NCI-H2171 treated with DMSO at 0.1 percent for 48 hours (cell line): ENCODE measurements at regions not wholly inside any gene's neighbourhood (a gene's known extent, or its start where the extent isn't known, plus 50 kb on each side); places are given as distances from the start of the nearest gene placed in this dataset.

Experiments
- DNase-seq: peaks from one replicate; lab custom pipeline; 2025; lab: John Stamatoyannopoulos, UW

GRCh38 chr2:2540406-2540805, 209.3 kb upstream of the MYT1L start:
- DNase-seq: no peak

DNA sequence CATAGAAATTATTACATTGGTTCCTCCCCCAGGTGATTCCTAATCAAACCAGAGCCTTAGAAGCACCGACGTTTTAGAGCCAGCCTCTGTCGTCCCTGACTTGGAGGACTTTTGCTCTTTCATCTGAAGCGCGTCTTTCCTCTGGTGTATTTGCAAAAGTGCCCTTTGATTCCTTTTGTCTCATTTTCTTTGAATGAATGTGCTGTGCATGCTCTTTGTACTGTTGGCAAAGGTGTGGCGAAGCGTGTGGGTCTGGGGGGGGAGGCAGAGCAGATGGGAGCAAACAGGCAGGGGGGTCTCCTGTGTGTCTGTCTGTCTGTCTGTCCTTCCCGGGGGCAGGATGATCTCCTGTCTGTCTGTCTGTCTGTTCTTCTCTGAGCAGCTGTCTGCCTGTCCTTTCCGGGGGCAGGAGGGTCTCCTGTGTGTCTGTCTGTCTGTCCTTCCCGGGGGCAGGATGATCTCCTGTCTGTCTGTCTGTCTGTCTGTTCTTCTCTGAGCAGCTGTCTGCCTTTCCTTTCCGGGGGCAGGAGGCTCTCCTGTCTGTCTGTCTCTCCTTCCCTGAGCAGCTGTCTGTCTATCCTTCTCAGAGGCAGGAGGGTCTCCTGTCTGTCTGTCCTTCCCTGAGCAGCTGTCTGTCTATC, 205.5 kb upstream of the MYT1L start:
- DNase-seq: no peak

DNA sequence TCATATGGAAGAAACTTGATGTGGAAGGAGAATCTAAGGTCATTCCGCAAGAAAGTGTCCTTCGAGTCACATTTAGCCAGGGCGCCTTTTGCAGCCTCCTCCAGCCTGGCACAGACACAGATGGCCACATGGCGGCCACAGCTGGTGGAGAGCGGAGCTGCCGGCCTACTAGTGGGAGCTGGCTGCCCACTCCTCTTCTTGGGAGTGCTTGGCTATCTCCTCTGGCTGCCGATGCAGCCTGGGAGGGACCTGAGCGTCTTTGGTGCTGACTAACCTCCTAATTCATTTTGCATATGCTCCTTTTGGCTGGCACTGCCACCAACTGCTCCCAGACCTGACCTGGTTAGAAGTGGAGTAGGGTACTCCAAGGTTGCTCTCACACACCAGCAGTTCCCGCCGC, 199.3 kb upstream of the MYT1L start:
- no peak for DNase-seq

DNA sequence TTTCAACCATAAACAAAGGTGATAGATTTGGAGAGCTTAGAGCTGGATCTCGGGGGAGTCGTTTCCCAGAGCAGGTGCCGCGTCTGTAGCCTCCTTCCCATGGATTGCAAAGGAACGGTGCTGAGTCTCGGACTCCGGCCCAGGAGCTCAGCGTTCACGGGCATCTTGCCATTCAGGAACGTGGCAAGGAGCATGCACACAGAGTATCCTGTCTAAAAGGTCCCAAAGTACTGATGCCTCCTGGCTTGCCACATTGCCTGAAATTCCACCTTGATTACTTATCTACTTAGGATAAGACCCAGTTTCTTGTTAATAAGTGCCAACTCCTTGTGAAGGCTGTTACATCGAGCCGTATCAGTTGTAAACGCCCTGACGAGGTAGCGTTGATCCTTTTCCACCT, 197.8 kb upstream of the MYT1L start:
- no peak for DNase-seq

DNA sequence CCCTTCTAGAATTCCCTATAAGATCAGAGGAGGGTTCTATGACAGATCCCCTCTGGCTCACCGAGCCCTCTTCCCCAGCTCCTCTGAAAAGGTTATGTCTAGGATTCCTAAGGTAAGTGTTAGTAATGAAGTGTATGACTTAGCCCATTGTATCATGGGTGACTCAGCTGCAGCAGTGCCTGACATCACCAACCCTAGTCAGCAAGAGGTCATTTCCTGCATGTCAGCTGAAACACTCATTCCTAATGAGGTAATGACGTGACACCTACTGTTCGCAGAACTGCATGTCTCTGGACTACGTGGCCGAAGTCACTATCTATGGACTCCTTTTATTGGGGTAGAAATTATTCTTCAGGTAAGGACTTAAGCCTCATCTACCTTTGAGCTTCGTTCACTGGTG, 196.1 kb upstream of the MYT1L start:
- no peak for DNase-seq

- no peak for DNase-seq
Measured at GRCh38 chr2:2524348-2524941, 193.4 kb upstream of the MYT1L start.

- no peak for DNase-seq
Measured at GRCh38 chr2:2523461-2524347, 192.6 kb upstream of the MYT1L start.

DNA sequence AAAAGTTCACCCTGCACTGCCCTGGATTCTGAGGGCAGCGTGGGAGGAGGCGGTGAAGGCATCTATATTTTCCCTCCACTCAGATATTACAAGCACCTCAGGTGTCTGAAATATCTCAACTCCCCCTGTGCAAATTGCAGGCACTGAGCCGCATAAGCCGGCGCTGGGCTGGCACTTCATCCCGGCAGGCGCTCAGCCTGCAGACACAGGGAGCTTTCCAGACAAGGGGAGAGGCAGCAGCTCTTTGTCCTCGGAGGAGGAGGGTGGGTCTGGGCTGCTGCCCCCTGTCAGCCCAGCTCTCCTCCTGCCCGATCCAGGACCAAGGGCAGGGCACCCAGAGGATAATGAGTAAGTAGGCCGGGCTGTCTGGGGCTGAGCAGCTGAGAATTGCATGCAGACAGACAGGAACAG, 189.3 kb upstream of the MYT1L start:
- no peak for DNase-seq

GRCh38 chr2:2519381-2519780, 188.3 kb upstream of the MYT1L start:
- no peak for DNase-seq

DNA sequence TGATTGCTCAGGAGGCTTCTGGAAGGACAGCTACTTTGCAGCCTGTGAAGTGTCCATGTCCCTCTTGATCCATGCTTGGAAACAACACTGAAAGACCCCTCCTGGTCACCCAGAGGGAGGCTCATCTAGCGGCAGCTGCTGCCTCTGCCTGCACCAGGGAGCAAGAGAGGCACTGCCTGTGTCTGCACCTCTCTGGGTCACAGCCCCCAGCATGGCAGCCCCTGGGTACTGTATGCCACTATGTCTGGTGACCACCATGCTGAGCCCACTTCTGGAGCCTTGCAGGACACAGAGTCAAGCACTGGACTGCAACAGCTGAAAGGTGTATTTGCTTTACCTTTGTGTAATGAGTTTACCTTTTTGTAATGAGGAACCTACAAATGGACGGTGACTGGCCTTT, 186.3 kb upstream of the MYT1L start:
- no peak for DNase-seq

DNA sequence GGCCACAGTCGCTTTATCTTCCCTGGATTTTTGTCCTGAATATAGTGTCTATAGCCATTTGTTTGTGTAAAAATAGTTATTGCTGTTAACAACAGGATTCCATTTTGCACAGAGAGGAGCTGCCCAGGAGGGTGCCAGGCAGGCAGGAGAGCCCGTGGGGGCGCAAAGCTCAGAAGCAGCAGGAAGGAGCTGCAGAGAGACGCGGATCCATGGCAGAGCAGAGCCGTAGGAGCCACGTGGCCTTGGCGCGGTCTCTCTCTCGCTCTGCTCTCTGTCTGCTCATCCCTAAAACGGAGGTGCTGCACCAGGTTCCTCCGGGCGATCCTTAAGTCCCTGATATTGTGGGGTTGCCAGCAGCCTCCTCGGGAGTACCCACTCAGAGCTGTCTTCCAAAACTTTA, 185.3 kb upstream of the MYT1L start:
- no peak for DNase-seq

DNA sequence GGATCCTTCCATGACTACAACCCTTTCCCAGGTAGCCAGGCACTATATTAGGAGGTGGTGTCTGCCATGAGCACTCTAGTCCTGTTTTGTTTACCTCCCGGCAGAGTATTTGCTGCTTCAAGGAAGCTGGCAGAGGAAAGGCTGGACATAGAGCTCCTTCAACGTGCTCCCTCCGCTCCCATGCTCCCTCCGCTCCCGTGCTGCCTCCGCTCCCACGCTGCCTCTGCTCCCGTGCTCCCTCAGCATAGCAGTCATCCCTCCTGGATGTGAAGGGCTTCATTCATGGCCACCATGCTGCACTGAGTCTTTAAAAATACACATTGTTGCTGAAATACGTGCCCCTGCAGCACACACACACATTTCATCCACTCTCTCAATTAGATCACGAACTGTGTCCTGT, 181.9 kb upstream of the MYT1L start:
- DNase-seq: no peak

DNA sequence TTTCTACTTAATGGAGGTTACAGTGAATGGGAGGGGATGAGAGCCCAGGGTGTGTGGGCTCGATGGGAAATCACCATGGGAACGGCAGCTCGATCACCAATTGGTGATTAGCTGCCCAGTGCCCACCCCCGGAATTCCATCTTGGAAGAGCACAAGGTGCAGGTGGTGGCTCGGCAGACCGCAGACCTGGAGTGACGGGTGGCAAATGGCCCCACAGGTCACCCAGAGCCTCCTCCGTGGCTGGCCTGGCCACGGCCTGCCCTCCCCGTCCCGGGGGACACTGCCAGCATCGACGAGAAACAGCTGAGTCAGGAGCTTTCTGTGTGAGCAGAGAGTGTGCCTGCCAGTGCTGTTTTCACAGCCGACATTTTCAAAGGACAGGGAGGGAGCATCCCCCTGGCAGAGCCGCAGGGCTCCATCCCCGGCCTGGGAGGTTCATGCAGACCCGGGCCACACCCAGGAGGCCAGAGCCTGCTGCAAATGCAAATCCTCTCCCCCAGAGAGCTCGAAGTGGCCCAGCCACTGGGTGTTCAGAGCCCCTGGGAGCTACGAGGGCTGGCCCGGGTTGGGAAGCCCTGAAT, 176.4 kb upstream of the MYT1L start:
- DNase-seq: no peak

GRCh38 chr2:2506536-2506935, 175.5 kb upstream of the MYT1L start:
- no peak for DNase-seq

DNA sequence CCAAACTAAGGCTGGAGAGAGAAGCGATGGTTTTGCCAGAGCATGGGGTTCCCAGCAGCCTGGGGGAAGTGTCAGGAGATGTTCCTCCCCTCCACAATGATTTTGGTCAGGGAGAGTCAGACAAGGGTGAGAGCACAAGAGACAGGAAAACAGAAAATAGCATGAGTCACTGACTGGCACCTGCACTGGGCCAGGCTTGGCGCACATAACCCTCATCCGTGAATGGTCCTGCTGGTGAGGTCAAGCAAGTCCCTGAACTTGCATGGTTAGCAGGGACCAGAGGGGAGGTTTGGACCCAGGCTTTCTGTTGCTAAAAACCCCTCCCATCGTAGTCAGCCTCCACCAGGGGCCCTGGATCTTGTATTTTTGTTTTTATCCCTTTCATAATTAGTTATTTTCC, 174.5 kb upstream of the MYT1L start:
- DNase-seq: no peak

DNA sequence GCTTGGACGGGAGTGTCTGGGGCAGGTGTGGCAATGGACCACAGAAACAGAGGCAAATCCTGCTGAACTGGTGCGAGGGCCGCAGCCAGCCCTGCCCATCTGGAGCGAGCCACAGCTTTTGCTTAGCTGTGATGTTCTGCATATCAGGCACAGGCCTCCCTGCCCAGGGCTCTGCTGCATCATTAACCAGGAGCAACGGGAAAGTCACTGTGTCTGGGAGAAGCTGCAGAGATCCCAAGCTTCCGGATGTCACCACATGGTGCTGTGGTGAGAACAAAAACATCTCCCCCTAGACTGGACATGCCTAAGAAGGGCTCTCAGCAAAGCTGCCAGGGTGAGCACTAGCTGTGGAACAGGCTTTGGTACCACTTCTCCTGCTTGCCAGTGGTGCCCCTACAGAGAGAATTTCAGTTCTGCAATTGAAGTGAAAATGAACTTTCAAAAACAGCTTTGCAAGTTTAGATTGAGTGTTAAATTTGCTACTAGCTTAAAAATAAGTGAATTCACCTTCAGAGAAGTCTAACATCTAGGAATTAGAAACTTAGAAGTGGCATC, 172.9 kb upstream of the MYT1L start:
- DNase-seq: no peak

GRCh38 chr2:2502201-2502549, 171.1 kb upstream of the MYT1L start:
- no peak for DNase-seq

- DNase-seq: no peak
Measured at GRCh38 chr2:2501454-2502200, 170.6 kb upstream of the MYT1L start.

GRCh38 chr2:2495606-2496005, 164.5 kb upstream of the MYT1L start:
- no peak for DNase-seq

GRCh38 chr2:2493496-2493895, 162.4 kb upstream of the MYT1L start:
- DNase-seq: no peak

- DNase-seq: no peak
Measured at GRCh38 chr2:2492800-2493199, 161.7 kb upstream of the MYT1L start.

DNA sequence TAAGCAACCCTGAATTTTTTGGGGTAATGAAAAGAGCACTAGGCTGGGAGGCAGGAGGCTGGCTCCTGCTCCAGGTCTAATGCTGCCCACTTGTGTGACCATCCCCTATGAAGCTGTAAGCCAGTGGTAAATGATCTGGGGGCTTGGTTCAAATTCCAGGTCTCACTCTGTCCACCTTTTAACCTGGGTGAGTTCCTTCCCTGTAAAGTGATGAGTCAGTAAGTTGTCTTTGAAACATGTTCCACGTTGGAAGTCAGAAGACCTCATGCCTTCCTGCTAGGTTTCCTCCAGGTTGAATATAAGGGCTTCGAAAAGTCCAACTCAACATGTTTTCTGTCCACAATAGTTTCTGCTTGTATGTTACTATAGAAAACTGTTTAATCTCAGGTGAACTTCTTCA, 160.9 kb upstream of the MYT1L start:
- DNase-seq: no peak
